NOMO-1 treated with DMSO at 0.1 percent for 48 hours (cell line): ENCODE measurements at regions not wholly inside any gene's neighbourhood (a gene's known extent, or its start where the extent isn't known, plus 50 kb on each side); places are given as distances from the start of the nearest gene placed in this dataset.
"Not testable (repeated sequence)": the region's sequence is repeated elsewhere in the genome, so short reads cannot be mapped to it uniquely, and the experiment has no call there.

Experiments used
- DNase-seq: peaks from one replicate; lab custom pipeline; 2025; ENCODE audit not compliant: unreplicated experiment; lab: John Stamatoyannopoulos, UW

DNA sequence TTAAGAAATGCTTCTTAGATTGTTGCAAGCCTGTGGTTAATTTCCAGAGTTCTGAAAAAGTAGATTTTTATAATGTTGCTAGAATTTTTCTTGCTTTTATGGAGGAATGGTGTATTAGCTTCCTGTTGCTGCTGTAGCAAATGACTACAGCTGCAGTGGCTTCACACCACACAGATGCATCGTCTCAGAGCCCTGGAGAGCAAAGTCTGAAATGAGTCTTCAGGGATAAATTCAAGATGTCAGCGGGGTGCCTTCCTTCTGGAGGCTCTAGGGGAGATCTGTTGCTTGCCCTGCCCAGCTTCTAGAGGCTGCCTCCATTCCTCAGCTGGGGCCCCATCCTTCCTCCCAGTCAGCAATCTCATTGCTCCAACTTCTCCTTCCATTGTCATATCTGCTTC lies 187.8 kb downstream of the ZNF516 start:
- no peak for DNase-seq

DNA sequence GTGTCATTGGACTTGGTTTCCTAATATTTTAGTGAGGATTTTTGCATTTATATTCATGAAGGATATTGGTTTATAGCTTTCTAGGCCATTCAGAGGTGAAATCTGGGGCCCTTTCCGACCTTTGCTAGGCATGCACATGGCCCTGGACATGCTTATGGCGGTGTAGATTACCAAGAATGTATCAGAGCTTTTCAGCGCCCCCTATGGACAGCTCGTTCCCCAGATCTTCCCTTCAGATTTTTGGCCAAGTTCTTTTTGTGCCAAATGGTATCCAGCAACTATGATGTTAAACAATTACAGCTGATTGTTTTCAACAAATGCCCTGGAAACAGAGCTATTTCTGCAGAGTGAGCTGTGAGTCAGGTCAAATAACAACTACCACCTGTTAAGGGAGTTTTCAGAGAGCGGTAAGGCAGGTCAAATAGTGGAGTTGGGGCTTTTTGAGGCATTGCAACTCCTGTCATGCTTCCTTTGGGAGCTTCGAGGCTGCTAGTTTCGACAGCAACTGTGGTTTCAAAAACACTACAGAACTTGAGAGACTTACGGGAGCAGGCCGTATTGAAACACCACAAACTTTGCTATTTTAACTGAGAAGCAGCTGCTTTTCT lies 188.3 kb downstream of the ZNF516 start:
- DNase-seq, result no peak

DNA sequence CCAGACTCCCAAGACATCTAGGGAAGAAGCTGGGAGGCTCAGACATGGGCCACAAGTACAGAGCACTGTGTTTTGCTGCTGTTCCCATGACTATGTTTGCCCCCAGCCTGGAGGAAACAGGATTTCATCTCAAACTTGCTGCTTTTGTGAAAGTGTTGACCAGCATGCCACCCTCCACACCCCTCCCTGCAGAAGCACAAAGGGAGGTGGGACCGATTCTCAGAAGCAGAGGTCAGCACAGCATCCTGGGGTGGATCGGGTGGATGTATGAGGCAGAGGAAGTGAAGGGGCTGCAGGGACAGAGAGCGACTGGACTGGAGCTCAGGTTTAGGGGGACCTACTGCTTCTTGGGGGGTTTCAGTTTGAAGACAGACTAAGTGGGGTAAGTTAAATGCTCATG lies 209.2 kb downstream of the ZNF516 start:
- DNase-seq, result no peak

DNA sequence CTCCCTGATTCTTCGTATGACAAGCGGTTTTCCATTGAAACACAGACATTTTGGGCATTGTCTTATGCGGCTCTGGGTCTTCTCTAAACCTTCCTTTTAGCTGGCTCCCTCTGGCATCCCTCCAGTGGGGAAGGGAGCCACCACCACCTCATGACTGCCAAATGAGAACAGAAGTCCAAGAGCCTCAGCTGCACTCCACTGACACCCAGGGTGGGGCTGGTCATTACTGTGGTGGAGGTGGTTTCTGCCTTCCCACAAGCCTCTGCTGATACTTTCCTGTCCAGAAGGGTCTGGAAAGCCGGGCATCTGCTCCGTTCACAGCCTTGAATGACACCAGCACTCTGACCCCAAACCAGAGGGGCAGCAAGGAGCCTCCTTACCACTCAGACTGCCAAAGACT lies 213.5 kb downstream of the ZNF516 start:
- no peak for DNase-seq

DNA sequence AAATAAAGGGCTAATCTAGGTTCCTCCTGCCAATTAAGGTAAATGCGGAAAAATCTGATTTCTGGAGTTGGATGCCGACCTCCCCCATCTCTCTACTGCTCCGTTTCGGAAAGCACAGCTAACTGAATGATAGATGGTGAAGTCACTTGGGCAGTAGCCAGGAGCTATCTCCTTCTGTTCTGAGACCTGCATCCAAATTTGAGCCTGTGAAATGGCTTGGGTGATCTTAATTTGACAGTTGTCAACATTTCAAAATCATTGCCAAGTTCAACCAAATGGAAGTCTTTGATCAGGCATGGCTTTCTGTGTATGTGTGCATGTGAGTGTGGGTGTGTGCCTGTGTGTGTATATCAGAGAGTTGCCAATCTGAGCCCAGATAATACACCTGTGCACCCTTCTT lies 217.2 kb downstream of the ZNF516 start:
- no peak for DNase-seq

DNA sequence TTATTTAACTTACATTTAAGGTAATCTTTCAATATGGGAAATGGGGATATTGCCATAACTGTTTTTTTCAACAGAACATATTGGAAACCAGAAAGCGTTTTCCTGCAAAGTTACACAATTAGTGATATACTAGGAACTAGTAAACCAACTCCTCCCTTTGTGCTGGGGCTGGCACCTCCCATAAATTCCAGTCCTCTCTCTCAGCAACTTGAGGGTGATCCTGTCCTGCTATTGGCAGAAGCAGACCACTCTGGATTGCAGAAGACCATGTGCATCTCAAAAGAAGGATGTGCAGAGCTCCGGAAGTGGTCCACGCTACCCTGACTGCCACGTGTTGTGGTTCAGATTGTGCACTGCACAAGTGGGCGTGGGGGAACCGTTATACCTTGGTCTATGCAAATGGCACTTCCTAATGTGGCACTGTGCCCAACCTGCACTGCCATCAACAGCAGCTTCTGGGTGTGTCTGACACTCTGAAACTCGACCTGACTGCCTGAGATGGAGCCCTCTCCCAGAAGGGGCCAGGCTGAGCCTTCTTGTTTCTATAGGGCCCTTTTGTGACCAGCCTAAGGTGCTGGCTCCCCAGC lies 219.2 kb downstream of the ZNF516 start:
- no peak for DNase-seq

DNA sequence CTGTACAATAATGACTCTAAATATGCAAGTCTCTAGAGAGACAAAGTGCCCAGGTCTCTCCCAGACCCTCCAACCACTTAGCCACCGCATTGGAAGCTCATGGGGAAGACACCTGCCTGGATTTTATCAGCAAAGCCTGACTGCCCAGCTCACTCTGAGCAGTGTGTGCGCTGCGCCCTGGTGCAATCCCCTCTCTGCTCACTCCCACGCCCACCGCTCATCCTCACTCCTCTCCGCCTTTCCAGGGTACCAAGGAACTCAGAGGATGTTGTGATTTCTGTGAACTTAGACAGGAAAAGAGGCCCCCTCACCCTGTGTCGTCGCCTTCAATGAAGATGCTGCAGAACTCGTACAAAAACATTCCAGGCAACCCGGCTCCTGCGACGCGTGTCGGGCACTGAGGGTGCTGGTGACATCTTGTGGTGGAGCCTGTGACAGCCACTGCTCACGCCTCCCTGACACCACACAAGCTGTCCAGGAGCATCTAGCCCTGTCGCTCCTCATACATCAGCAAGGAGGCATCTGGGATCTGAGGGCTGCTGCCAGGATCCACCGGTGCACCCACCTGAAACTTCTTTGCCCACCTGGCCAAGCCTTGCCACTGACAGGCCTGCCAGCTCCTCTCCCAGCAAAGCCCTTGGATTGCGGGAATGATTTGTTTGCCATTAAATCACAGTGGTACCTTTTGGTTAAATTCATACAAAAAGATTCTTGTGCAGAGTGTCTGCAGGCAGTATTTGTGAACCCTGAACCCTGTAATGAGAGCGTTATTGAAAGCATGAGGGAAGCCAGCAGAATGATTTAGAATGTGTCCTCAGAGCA lies 220.4 kb downstream of the ZNF516 start:
- DNase-seq, result no peak

DNA sequence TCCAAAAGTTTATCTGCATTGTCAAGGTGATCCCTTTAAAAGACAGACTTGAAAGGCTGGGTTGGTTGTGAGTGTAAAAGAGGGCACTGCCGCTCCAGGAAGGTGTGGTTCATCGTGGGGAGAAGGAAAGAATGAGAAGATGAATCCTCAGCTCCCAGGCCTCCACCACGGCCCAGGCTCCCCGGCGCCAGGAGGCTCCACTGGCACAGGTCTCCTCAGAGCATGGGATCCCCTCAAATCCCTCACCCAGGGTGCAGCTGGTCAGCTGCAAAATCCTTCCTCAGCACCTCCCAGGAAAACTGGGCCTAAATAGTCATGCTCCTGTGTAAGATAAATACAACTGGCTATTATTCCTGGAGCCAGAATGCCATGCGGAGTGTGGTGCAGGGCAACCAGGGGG lies 221.1 kb downstream of the ZNF516 start:
- no peak for DNase-seq

DNA sequence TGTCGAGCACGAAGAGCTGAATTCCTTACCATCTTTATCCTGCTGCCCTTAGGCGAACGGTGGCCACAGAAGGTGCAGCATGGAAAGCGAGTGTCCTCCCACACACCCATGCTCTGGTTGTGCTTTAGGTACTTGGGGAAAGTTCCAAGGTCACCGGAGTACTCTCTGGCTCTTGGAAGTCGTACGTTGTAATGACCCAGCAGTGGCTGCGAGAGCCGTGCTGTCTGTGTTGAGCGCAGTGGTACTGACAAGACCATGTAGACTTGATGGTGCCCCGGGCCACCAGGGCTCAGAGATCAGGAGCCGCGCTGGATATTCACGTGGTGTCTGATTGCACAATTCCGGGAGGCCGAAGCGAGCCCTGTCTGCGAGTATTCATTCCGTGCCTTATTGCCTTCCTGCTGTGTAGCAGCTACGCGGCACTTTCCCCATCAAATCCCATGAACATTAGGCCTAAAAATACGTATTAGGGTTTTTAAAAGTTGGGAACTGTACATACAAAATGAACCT lies 222.0 kb downstream of the ZNF516 start:
- DNase-seq, result no peak

DNA sequence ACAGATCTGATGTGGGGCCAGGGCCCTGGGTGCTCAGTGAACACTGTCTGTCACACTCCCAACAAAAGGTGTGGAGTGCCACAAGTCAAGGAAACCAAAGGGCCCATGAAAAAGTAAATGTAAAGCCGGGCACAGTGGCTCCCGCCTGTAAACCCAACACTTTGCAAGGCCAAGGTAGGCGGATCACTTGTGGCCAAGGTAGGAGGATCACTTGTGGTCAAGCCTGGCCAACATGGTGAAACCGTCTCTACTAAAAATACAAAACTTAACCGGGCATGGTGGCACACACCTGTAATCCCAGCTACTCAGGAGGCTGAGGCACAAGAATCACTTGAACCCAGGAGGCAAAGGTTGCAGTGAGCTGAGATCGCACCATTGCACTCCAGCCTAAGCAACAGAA lies 227.6 kb downstream of the ZNF516 start:
- DNase-seq, result not testable (repeated sequence)

DNA sequence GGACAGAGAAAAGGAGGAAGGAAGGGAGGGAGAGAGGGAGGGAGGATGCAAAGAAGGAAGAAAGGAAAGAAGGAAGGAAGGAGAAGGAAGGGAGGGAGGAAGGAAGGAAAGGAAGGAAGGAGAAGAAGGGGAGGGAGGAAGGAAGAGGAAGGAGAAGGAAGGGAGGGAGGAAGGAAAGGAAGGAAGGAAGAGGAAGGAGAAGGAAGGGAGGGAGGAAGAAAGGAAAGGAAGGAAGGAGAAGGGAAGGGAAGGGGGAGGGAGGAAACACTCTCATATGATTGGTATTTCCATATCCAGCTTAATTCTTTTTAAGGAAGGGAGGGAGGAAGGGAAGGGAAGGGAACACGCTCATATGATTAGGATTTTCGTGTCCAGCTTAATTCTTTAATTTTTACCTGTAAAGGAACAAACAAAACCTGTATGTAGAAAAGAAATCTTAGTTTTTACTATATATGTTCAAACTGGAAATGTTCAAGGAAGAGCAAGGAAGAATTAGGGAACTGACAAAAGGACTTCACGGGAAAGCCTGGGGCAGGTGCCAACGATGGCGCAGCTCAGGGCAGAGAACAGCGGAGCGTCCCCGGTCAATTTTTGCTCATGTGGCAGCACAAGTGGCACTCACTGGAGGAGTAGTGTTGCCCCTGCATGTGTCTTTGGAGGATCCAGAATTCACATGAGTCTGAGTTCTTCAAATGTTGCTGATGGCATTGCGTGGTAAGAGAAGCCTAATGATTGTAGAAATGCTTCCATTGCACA lies 228.6 kb downstream of the ZNF516 start:
- no peak for DNase-seq

DNA sequence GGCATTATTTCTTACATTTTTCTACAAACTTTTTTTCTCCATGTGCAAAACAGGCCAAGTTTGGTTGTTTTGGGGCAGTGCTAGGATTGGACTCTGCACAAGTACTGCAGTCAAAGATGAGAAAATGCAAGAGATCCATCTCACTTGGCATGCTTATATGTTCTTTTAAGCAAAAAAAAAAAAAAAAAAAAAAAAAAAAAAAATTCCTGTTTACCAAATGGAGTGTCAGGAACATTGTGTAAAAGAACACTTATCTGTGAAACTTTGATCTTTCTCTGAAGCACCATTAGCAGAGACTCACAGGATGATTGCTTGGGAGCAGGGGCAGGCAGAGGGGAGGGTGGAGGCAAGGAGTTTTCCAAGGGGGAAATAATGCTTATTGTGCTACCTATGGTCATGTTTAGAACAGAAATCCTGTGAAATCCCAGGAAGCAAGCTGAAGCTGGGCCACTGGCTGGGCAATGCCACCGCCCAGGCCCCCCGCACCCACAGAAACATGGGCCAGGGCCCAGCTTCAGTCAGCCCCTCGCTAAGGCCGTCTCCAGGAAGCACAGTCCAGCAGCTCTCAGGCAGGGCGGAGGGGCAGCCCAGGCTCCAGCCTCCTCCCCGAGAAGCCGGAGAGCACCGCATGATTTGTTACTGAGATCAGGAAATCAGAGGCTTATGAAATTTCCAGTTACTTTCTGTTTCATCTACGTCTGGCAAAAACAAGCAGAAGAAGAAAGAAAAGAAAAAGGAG lies 229.4 kb downstream of the ZNF516 start:
- DNase-seq, result no peak

DNA sequence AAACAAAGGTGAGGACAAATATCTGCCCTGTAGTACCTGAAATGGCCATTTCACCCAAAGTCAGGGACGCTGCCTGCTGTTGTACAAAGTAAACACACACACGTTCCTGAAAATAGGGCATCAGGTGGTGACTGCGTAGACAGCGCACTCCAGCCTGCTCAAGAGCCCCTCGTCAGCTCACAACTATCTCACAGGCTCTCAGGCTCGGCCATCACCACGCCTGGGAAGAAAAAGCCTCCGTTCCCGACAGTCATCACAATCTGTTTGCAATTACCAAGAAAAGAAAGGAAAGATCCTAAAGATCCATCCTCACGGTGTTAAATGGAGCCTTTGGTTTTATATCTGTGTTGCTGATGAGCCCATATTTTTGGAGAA lies 230.2 kb downstream of the ZNF516 start:
- DNase-seq, result no peak

DNA sequence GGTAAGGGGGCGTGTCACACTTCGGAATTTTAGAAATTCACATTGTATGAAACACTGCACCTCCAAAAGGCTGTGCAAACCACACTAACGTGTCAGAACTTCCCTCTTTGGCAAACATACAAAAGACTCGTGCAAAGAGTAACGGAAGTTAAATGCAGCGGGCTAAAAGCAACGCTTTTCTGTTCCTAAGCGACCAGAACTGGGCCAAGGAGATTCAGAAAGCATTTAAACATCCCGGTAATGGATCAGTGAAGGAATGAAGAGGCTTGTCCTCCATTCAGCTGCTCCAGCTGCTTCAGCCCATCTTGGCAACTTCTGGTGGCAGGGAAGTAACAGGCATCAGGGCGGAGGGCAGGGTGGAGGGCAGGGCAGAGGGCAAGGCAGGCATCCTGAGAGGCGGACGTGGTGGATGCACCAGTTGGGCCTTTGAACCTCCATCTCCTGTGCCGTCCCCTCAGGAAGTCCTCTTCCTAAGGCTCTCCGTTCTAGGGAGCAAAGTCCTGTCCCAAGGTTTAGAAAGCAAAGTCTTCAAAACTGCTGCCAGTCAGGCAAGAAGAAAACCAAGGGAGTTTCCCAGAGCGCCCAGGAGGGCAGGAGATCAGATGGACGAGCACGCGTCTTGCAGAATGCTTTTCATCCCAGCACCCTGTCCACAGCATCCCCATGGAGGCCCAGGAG lies 230.7 kb downstream of the ZNF516 start:
- no peak for DNase-seq

DNA sequence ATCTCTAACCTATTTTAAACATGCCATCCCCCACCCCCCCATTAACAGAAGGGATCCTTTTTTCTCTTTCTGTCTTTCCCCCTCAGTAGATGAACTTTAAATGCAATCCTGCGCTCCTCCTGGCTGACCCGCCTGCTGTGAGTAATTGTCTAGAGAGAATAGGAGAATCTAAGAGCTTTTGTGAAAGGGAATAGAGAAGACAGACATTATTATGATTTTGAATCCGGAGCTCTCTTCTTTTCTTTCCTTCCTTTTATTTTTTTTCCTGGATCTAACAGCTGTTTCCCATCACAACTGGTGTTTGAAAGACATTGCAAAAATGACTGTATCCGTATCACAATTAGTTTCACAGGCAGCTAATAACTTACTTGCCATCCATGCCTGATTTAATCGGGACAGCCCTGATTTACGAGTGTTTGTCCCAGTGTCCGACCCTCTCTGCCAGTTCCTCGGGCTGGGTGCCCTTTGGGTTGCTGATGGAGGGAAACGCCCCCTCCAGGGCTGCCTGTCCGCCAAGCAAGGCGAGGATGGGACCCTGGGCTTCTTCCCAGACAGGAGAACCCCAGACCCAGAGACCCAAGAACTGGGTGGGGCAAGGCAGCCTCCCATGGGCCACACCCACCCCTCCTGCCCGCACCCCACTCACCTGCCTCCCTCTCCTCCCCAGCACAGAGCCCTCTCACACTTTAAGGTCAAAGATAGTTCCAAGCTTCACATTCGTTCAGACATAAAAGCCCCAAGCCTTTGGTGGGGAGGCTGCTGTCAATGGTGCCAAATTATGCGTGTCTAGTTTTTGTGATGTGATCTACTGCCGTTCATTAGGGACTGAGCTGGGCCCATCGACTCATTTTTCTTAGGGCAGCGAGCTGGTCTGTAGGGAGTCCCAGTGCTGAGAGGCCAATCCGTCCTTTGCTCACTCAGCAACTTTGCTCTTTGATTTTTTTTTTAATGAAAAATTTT lies 231.7 kb downstream of the ZNF516 start:
- no peak for DNase-seq

DNA sequence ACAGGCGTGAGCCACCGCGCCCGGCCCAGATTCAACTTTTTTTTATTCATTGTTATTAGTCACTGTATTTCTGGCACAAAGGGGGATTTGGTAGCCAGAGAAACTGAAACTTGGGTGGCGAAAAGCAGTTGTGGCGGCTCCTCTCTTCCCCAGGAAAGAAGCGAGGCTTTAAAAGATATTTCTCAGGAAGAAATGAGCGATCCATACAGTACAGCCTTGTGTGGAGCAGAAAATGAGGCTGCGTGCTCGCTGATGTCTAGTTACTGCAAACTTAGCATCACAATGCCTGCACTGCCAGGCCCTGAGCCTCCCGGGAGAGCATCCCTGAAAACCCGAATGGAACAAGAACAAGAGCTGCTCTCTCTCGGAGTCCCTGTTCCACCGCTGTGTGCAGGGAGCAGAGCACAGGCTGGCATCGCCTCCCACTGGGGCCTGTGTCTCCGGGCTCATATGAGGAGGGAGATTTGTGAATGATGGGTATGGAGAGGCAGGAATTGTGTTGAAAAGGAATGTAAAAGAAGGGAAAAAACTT lies 234.0 kb downstream of the ZNF516 start:
- no peak for DNase-seq

DNA sequence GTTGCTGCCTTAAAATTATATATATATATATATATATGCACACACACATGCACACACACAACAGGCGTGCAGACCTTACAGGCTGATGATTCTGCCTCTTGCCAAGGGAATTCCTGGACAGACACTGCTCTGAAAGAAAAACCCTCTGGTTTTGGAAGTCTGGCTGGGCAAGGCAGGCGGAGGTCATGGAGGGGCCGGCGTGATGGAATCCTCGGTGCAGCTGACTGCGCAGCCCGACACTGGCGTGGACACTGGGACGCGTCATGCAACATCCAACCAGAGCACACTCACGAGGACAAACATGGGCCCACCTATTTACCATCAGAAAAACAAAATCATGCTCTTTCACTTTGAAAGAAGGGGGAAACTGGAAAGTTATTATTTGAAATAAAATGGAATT lies 235.3 kb downstream of the ZNF516 start:
- no peak for DNase-seq

DNA sequence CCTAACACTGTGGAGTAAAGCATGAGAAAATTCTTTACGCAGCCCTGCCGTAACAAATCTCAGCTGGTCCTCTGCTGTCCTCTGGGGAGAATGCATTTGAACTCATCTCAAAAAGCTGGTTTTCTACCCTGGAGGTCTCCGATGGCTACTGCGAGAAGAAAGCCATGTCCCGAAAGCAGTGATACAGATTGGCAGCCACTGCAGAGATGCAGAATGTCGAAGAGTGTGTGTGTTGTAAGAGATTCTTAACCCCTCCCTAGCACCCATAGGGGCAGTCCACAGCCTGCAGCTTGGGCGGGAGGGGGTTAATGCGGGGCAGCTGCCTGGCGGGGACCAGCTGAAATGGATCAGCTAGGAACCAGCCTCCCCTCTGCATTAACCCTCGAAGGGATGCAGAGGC lies 235.9 kb downstream of the ZNF516 start:
- DNase-seq, result no peak

DNA sequence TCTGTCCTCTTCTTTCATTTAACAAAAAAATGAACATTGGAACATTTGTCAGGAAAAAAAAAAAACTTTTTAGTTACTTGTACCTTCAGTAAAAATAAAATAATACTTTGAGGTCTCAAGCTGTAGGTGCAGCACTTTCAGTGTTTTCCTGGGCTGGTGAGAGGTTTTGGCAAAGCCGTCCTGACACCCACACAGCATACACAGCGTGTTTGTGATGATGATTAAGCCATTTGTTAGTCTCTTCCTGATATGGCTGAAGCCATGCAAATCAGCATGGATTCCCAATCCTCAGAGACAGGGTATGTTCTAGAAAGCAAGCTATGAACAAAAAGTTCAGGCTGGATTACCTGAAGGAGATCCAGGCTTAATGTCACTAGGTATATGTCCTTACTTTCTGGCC lies 236.8 kb downstream of the ZNF516 start:
- DNase-seq, result no peak
